DMS114 treated with DMSO at 0.1 percent for 48 hours (cell line): ENCODE measurements at regions not wholly inside any gene's neighbourhood (a gene's known extent, or its start where the extent isn't known, plus 50 kb on each side); places are given as distances from the start of the nearest gene placed in this dataset.

ENCODE experiments used
- DNase-seq: peaks from one replicate; lab custom pipeline; 2025; ENCODE audit not compliant: unreplicated experiment; lab: John Stamatoyannopoulos, UW

DNA sequence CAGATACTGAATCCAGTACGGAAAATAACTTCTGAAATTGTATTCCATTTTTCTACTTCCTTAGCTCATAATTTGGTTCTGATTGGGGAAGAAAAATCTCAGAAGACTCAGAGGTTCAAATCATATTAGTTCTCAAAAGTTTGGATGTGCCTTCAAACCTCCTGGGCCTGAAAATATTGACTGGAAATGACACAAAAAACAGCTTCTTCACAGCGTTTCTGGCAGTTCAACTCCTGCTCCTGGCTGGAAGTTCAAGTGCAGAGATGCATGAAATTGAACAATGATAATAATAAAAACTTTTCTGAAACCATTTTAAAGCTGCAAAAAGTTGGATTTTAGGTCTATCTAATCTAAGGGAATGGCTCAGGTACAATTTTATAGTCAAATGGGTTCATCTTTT, 1459.9 kb upstream of the CELF4 start:
- no peak for DNase-seq

DNA sequence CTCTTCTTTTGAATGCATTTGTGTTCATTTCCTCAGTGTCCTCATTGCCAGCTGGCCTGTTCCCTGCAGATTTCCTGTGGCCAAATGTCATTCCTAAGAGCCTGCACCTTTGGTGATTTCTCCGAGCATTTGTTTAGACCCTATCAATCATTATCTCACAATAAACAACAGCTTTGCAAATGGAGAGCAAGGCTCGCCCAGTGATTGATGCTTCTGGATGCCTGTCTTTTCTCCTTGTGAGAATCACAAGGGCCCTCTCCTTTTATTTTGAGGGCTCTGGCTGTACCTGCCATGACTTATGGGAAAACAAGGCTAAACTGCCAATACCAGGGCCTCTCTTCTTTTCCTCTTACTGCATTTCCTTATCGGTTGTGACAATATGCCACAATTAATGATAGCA, 1454.4 kb upstream of the CELF4 start:
- no peak for DNase-seq

DNA sequence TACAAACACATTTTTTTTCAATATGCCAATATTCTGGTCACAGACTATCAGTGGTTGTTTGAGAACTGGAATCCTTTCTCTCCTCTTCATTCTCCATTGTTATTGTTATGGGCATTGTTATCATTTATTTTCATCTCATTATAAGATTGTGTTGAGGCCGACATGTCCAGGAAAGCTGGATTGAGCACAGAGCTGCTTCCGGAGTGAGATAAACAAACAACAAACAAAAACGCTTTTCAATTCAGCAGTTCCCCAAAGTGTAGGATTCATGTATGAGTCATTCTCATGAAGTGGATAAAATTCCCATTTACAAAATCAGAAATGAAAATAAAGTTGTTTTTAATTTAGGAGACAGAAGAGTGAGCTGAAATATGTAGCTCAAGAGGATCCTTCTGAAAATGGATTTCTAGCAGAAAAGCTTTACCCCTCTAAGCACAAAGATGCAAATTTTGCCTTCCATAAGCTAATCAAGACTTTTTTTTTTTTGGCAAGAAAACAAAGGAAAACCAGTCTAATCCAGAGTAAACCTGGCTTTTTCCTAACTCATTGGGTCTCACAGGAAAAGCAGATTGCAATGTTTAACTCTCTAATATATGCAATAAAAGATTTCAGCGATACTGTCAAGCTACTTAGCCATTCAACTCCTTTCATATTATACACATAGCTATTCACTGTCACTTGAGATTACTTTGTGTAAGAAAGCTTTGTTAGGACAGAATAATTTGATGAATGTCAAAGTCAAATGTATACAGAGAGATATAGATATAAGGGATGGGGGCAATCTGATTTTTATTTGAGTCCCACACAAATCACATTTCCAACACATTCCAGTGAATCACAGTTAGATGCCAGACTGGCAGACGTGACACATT, 1441.7 kb upstream of the CELF4 start:
- no peak for DNase-seq

DNA sequence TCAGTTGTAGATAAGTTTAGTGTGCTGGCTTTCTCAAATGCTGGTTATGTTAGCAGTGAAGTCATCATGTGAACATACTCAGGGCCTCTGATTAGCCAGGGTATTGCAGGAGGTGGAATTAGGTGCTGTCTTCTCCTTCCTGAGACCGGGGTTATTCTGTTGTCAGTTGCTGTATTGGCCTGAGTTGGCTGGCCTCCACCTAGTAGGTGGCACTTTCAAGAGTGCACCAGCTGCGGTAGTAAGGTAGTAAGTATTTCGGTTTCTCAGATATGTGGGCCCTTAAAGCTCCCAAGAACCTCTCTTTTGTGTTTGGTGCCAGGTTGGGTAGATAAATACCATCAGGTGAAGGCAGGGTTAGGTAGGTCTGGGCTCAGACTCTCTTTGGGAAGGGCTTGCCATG, 1430.5 kb upstream of the CELF4 start:
- no peak for DNase-seq

DNA sequence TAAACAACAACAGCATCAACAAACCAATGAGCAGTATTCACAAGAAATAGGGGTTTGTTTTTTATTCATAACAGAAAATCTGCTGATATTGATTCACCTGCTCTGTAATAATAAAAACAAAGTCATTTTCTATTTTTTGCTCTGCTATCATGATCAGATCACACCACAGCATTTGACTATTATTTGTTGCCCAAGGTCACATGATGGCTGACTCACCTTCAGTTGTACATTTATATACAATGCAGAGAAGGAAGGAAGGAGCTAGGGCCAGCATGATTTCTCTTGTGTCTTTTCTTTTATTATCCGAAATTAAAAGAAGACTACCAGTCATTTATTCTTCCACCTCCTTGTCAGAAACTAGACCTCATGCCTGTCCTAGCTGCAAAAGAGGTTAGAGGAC, 1427.7 kb upstream of the CELF4 start:
- no peak for DNase-seq

DNA sequence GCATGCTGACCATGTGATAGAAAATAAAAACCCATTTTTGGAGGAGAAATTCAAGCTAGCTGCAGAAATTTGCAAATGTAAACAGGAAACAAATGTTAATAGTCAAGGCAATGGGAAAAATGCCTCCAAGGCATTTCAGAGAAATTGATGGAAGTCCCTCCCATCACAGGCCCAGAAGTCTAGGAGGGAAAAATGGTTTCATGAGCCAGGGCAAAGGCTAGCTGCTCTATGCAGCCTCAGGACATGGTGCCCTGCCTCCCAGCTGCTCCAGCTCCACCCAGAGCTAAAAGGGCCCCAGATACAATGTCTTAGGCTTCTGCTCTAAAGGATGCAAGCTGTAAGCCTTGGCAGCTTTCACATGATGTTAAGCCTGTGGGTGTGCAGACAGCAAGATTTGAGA, 1419.4 kb upstream of the CELF4 start:
- no peak for DNase-seq

DNA sequence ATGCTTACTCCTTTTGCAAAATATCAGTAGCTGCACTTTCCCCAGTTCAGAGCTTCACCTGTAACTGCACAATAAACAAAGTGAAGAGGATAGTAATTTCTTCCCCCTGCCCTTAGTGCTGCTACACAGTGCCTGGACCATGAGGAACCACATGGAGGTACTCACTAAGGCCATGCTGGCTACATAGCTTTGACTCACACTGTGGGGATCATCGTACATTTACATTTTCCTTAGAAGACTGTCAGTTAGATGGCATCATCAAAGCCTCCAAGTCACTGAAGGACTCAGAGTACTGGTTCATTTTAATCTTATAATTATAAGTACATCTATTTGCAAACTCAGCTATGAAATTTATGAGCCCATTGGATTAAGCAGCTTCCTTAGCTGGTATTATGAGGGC, 1416.5 kb upstream of the CELF4 start:
- no peak for DNase-seq

DNA sequence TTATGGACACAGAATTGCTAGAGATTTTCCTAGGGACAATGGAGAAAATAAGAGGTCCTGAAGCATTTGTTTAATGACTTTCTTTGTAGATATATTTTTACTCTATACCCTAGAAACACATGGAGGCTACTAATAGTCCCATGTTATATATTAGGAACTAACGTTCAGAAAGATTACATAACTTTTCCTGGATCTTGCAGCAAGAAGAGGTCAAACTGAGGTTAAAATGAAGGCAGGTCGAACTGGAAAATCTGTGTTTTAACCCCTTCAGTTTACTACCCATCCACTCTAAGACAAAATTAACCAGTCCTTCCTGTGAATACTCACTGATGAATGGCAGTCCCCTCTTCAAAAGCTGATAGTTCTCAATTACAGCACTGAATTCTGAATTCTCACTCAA, 1415.8 kb upstream of the CELF4 start:
- DNase-seq: no peak

DNA sequence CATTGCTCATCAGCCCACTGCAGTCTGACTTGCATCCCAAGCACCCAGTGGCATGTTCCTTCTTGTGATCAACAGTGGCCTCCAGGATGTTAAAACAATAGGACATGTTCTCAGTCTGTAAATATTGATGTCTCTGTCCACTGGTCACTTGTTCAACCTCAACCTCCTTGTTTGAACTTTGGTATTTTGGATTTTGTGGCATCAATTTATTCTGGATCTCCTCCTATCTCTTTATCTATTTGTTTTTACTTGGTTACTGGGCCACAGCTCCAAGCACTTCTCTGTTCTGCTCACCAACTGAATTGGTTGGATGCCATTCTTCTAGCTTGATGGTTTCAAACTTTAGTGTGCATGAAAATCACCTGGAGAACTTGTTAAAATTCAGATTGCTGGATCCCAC, 1414.8 kb upstream of the CELF4 start:
- DNase-seq: no peak

DNA sequence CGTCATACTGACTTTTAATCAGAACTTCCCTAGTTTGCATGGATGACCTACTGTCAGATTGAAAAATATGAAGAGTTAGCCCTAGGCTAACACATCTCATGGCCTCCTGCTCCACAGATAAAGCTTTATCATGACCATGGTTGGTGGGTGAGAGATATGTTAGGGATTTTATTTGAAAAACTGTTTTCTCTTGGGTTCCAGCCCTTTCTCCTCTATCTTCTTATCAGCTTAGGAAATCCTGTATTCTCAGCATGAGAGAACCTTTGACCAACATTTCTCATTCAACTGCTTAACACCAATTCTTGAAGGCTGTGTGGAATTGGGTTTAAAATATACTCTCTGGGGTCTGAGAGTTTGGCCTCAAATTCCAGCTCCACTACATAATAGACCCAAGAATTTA, 1407.0 kb upstream of the CELF4 start:
- DNase-seq: no peak

DNA sequence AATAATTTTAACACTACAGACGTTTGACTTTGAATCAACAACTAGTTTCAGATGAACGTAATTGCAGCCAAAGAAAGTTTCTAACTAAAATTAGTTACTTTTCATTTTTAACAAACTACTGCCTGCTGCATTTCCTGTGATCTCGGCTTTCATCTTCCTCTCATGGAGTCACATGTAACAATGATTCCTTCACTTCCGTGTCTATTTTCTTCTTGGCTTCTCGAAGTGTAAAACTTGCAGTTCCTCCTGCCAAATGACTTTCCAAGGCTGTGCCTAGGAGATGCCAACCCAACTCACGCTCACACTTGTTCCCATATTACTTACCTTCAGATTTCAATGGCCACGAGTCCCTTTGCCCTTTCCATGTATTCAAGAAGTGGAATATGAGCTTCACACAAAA, 1406.3 kb upstream of the CELF4 start:
- no peak for DNase-seq

DNA sequence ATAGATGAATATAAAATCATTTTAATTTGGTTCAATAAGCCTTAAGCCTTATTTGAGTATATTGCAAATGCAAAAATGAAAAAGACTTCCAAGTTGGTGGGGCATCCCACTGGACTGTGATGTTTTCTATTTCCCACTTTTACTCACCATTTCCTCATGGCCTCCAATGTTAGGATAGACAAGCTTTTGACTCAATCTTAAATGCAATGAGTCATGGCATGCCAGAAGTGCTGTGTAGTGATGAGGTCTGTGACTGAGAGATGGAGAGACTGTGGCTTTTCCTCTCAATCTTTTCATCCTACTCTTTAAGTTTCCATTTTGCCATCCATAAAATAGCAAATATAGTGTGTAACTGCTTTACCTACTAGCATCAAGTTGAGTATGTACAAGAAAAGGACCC, 1401.2 kb upstream of the CELF4 start:
- no peak for DNase-seq

DNA sequence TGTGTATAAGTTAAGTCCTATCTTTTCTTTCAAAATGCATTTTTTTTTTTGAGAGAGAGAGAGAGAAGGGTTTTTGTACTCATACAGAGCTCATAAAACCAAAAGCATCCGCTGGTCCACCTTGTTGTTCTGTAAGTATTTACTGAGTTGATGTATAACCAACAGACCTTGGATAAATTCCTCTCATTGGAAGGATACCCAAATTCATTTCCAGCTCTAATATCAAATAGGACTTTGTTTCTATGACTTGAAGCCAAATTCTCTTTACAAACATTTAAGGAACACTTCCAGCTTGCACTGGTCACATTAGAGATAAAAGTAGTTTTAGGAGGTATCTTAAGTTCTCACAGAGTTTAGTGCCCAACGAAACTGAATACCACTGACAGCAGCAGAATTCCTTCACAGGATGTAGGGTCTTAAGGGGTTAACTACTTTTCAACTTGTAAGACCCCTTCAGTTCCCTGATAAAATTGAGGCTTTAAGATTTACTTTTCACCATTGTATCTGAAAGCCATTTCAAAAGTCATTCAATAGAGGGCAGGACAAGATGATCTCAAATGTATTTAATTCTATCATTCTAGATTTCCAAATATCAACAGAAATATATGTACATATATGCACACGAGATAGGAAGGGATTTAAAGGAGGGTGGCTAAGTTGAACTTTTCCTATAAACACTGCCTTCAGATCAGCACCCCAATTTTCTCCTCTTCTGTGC, 1398.5 kb upstream of the CELF4 start:
- no peak for DNase-seq

DNA sequence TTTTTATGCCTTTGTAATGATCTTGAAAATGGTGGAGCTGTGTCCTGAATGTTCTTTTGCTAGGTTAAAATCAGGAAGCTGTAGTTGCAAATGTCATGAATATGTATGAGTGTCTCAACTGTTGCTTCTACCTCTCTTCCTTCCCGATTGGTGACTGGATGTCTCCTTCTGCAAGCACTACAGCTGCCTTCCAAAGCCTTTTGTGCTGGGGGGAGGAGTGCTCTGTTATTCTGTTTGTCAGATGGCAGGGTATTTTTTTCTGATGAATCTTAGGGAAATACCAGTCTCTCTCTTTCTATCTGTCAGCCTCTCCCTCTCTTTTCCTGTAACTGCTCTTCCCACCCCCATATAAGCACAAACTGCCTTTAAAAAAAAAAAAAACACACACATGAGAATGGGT, 1396.3 kb upstream of the CELF4 start:
- DNase-seq: no peak

DNA sequence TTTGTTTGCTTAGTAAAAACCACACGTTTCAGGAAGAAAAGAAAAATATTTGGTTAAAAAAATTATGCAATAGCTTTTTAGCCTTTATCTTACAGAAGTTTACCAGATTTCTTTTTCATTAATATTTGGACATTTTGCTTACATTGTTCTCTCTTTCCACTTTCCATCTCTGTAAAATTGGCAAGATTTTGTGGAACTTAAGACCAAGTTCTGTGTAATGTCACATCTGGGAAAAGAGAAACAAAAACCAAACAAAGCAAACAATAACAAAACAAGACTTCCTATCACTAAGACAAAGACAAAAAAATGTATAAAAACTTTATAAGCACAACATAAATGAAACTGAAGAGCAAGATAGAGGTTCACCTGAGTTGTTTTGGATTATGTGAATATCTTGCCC, 1392.1 kb upstream of the CELF4 start:
- DNase-seq: no peak

DNA sequence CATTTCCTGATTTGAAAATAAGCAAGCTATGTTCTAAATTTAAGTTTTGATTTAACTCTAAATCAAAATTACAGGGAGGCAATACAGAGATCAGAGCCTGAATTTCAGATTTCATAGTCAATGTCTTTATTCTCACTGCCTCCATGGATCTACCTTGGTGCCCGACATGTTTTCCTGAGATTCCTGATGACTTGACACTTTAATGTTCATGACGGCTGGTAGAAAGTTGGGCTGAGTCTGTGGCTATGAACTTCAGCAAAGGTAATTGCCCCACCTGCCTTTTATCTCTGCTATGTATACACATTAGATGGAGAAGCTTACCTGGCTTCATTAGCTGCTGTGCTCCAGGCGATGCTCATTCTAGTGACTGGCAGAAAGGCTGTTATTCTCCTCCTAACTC, 1390.5 kb upstream of the CELF4 start:
- no peak for DNase-seq

DNA sequence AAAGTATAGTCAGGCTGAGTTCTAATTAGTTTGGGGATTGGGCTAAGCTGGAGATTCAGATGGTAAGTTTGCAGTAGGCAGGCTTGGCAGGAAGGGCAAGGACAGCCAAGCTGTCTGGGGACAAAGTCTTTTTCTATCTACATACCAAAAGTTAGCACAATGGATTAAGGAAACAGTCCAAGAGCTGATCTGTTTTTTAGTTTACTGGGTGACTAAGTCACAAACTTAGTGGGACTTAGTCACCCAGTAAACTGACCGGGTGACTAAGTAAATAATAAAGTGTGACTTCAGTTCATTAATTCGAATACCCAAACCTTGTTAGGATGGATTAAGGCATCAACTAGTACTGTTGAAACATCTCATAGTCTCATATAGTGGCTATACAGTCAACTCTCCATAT, 1386.0 kb upstream of the CELF4 start:
- DNase-seq: no peak

DNA sequence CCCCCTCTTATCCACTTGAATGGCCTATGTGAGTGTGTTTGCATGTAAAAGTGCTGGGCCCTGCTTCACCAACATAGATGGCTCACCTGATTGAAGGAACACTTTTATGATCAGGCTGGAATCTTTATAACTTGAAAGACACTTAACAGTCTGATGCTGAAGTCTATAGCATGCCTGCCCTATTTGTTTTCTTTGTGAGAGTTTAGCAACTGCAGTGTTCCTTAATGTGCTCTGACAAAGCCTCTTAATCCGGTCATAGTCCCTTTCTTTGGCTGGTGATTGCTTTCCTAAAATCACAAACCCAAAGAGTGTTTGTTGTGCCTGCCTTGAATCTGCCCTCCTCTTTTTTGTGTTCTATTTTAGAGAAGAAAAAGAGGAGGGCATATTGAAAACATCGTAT, 1382.8 kb upstream of the CELF4 start:
- DNase-seq: no peak

DNA sequence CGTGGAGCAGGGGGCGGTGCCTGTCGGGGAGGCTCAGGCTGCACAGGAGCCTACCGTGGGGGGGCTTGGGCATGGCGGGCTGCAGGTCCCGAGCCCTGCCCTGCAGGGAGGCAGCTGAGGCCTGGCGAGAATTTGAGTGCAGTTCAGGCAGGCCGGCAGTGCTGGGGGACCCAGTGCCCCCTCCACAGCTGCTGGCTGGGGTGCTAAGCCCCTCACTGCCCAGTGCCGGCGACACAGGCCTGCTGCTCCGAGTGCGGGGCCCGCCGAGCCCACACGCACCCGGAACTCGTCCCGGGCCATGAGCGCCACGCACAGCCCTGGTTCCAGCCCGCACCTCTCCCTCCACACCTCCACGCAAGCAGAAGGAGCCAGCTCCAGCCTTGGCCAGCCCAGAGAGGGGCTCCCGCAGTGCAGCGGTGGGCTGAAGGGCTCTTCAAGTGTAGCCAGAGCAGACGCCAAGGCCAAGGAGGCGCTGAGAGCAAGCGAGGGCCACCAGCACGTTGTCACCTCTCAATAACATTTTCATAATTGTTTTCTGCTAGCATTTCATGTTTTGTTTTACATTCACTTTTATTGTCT, 1378.9 kb upstream of the CELF4 start:
- DNase-seq: no peak

DNA sequence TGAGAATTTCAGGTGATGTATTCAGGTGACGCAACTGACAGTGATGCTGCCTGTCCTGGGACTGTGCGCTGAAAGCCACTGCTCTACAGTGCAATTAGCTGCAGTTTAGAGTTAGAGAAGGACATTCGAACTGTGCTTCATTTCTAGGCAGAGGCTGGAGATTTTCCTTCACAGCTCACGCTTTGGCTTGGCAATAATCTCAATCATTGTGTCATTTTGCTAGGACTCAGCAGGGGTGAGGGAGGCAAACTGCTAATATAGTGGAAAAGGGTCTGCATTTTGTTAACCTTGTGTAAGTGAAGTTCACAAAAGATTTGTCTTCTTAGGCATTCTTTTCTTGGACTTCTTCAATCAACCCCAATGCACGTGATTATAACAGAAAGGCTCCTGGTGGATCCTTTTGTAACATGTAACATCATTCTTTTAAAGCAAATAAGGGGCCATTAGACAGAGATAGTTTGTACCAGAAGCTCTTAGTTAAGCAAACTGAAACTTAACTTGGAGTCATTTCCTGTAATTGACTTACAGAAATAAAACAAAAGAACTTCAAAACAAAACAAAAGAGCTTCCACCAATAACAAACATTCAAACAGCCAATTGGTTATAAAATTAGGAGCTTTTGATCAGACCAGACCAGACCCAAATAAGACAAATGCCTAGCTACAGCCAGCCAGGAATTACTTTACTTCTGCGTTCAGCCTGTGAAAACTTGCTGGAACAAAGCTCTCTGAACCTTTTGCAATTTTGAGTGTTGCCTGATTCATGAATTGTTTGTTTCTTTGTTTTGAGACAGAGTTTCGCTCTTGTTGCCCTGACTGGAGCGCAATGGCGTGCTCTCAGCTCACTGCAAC, 1376.3 kb upstream of the CELF4 start:
- no peak for DNase-seq

DNA sequence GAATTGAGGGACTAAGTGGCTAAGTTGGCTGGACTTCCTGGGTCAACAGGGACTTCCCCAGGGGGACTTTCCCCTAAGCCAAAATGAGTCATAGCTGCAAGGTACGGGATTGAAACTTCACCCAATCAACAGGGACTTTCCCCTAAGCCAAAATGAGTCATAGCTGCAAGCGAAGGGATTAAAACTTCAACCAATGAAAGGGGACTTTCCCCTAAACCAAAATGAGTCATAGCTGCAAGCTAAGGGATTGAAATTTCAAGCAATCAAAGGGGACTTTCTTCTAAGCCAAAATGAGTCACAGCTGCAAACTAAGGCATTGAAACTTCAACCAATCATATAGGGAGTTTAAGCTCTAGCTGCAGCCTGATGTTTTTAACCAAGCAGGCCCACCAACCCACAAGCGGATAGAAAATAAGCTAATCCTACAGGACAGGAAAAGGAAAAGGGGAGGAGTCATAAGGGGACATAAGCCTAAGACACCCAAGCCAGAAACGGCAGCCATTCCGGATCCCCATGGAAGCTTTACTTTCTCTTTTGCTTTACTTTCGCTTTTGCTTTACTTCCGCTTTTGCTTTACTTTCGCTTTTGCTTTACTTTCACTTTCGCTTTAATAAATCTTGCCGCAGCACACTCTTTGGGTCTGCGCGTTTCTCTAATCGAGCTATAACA, 1375.4 kb upstream of the CELF4 start:
- no peak for DNase-seq
